CD4-positive, alpha-beta T cell treated with Interleukin-2 at 100 ng/mL for 4 hours (primary cell): ENCODE measurements at regions not wholly inside any gene's neighbourhood (a gene's known extent, or its start where the extent isn't known, plus 50 kb on each side); places are given as distances from the start of the nearest gene placed in this dataset.
"Not testable (repeated sequence)": the region's sequence is repeated elsewhere in the genome, so short reads cannot be mapped to it uniquely, and the experiment has no call there.

Source experiments
- DNase-seq: peaks from one replicate; pipeline ENCODE4 v3.0.0-alpha.2; 2020; ENCODE audit warnings: low spot score

DNA sequence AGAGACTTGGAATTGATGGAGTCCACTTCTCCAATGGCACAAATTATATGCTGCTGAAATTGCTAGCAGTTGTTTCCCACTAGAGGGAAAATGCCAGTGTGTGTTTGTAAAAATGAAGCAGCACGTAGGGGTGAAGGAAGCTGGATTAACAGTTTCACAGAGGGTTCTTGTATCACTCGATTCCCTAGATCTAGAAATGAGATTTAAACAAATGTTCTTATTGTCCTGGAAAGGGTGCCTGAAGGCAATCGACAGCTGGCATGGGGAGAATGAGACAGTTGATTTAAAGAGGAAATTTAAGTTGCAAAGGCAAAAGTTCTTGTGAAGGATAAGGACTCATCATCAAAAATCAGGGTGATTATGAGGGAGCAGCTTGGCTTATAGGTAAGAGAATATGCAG lies 234.8 kb upstream of the ARPP21 start:
- DNase-seq = no peak

DNA sequence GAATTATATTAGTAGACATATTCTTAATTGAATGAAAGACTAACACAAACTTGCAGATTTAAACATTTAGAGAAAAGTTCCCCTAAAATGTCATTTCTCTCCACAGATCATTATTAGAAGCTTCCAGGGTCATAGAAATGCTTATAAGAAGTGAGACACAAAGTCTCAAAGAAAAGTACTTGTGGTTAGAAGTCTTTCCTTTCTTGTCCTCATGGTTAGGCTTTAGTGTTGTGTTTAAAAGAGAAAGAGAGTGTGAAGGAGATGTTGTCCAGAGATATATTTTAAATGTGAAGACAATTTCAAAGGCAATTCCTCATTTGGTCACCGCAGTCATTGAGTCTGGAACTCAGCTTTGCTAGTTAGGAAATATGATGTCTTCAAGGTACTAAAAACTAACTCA lies 230.4 kb upstream of the ARPP21 start:
- no peak for DNase-seq

DNA sequence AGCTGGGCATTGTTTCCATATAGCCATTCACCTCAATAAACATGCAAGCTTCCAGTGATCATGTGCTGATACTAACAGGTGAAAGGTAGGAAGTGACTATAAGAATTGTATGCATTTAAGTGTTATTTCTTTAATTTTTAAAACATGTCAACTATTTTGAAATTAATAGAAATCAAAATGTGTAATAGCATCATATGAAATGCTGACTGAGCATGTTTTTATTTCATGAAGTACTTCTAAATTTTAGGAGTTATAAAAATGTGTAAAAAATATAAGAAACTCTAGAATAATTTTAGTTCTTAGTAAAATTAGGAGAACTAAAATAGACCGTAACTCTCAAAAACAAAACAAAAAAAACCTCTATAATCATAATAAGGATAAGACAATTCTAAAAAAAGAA lies 229.3 kb upstream of the ARPP21 start:
- no peak for DNase-seq

DNA sequence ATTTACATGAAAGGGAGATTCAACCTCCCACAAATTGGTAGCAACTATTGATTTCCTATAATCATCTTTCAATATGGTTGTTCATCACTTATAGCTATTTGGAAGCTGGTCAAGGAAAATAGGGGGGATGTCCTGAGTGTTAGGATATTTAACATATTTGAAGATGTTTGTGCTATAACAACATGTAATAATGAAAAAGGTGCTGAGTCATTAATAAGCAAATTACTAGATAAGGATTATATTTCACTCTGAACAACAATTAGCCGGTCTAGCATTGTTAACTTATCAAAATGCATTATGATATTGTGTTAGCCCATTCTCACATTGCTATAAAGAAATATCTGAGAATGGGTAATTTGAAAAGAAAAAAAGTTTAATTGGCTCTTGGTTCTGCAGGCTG lies 225.8 kb upstream of the ARPP21 start:
- DNase-seq = no peak

DNA sequence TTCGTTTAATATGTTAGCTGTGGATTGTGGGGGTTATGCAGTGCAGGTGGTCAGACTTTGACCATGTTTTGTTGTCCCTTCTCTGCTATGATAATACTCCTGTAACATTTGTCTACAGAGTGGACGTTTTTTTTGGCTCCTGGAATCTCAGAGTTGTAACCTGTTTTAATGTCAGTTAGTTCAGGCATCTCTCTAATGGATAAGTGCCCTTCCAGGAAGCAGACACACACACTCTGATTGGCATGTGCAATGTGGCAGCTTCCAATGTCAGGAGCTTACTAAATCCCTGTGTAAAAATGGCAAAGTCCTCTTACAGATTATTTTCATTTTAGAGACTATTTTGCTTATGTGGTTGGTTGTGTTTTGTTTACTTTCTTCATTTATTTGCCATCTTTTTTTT lies 222.2 kb upstream of the ARPP21 start:
- DNase-seq = no peak

DNA sequence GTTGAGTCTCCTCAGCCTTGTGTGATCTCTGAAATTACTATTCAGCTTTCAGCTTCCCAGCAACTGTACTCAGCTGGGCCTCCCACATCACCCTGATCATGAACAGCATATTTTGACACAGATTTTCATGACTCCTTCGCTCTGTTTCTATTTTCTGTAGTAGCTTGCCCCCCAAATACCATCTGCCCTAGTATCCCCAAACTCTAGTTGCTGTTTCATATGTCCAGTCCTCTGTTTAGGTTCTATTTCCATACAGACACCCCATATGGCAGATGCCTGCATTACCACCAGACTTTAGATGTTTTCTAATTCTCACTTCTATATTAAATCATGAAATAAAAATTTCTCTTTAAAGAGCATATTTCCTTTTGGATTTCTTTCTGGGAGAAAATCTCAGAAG lies 217.2 kb upstream of the ARPP21 start:
- DNase-seq = no peak

DNA sequence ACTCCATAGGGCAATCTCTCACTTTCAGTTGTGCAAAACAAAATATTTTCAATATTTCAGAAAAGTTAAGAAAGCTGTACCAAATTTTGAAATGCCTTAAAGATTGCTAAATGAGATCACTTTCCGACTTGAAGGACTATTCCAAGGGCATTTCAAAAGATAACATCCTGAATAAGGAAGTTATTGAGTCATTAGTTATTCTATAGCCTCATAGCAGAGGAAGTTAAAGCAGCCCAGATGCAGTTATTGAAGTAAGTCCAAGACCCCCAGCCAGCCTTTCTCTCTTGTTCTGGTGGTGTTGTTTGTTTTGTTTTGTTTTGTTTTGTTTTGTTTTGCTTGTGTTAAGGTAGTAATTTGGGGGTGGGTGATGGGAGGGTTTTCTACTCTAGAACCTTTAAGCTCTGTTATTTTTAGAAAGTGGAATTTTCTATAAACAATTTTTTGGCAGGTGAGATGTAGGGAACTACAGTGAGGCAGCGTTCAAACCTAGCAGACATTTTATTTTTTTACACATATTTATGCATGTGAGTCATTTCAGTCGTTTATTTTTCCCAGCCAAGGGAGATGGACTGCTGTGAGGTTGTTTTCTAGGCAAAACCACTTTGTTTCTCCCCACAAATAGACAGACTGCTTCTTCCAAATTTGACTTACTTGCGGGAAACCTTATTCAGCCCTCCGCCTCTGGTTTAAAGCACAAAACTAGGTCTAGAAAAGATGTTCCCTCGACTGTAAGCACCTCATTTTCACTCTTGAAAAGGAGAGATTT lies 216.3 kb upstream of the ARPP21 start:
- no peak for DNase-seq

DNA sequence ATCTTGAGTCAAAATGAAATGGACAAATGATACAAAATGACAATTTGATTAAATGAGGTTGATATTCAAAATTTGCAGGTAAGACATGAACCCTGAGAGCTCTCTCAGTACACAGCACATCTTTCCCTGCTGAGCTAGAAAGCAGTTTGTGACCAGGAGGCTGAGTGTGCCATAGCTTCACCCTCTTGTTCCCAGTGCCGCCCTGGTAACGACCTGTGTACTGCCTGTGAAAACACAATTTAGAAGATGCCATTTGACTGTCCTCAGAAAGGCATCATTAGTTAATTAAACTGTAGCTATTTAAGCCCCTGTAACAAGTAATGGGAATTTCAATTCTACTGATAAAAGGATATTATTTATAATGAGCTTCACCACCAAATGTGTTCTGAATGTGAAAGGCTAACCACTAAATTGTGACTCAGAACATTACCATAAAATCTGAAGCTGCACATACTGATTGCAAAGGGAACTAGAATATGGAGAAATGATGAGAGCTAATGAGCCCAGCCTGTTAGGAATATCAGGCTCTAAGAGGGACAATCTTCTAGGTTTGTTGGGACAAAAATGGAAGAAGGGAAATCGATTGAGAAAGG lies 212.9 kb upstream of the ARPP21 start:
- no peak for DNase-seq

DNA sequence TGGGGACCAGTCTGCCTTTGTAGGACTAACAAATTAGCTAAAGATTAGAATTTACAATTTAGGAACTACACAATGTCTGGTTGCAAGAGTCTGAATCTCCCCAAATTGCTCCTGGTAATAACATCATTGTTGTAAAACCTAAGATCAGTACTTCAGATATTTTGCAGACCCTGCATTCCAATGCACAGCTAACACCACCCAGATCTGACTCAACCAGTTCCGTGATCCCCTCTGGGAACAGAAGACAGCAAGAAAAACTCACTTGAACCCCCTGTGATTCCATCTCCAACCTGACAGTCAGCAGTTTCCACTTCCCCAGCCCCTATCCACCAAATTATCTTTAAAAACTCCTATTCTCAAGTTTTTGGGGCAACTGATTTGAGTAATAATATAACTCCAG lies 201.9 kb upstream of the ARPP21 start:
- DNase-seq = no peak

DNA sequence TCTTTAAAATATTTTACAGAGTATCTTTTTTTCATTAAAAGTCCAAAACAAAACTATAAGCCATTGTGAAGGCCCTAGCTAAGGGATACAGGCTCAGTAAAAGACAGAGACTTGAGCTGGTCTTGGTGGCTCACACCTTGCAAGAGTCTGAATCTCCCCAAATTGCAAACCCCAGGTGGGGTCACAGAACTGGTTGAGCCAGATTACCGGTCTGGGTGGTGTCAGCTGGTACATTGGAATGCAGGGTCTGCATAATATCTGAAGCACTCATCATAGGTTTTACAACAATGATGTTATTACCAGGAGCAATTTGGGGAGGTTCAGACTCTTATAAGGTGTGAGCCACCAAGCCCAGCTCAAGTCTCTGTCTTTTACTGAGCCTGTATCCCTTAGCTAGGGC lies 201.2 kb upstream of the ARPP21 start:
- no peak for DNase-seq

DNA sequence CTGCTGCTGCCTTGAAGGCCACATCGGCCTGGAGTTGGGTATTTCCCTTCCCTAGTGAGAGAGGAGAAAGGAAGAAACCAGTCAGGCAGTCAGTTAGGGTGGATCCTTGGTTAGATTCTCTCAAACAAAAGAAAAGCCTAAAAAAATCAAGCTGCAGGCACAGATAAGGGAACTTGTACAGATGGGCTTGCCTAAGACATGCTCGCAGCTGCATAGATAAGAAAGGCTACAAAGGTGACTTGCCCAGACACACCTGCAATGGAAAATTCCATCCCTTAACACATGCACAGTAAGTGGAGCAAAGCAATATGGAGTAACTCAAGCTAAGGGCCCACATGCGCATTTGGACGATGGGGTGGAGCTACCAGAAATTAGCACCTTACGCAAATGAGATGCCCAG lies 199.7 kb upstream of the ARPP21 start:
- DNase-seq = no peak

DNA sequence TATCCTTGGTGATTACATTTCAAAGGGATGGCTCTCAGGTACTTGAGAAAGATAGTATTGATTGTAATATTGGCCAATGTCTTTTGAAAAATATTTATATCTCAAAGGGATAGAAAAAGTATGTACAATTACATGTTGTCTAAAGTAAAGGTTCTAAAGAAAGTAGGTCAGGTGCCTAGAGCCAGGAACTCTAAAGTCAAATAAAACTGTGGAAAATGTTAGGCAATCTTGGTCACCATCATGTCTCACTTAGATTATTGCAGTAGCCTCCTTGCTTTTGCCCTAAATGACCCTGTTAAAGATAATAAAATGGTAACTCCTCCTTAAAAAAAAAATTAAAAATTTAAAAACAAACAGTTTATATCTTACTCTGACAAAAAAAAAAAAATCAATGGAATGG lies 198.5 kb upstream of the ARPP21 start:
- DNase-seq = no peak

DNA sequence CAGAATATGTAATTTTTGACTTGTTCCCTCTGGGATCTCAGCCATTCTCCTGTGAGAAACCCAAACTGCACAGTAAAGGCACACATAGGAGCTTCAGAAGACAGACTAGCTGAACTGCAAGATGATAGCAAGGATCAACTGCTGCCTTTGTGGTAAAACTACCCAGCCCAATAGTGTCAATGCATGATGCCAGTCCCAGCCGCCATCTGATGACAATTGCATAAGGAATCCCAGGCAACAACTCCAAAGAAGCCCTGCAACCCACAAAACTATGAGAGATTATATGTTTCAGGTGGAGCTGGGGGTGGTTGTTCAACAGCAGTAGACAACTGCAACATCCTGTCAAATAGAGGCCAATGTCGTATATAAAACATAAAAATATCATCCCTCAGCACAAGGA lies 192.4 kb upstream of the ARPP21 start:
- DNase-seq = no peak

DNA sequence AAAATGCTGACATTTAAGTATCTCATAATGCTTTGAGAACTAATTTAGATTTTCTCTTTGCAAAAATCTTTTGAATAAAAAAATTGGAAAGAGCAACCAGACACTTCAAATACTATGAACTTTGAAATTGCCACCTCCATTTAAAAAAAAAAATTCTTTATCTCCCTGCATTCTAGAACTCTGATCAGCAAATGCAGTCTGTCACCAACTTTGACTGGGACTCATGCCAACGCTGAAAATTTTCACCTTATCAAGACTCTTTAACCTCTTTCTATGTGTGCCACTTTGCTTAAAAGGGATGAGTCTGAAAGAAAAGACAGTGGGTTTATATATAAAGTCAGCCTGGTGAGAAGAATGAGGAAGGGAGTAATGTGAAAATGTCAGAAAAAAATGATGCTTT lies 191.2 kb upstream of the ARPP21 start:
- DNase-seq = no peak

DNA sequence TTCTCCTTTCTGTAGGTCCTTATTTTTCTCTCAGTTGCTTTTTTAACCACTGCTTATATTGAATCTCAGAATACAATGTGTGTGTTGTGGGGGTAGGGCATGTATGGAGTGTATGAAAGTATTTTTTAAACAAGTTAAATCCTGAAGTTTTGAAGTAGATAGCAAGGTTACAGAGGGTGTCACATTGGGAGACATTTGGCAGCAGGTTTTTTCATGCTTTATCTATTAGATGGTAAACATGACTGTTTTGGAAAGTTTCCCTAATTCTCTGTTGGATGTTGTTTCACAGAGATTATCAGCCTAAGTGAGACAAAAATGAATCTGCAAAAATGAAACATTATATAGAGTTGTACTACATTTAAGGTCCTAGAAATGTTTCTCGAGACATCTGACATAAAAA lies 190.6 kb upstream of the ARPP21 start:
- DNase-seq = no peak

DNA sequence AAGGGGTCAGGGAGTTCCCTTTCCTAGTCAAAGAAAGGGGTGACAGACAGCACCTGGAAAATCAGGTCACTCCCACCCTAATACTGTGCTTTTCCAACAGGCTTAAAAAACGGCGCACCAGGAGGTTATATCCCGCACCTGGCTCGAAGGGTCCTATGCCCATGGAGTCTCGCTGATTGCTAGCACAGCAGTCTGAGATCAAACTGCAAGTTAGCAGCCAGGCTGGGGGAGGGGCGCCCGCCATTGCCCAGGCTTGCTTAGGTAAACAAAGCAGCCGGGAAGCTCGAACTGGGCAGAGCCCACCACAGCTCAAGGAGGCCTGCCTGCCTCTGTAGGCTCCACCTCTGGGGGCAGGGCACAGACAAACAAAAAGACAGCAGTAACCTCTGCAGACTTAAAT lies 184.5 kb upstream of the ARPP21 start:
- DNase-seq = not testable (repeated sequence)

DNA sequence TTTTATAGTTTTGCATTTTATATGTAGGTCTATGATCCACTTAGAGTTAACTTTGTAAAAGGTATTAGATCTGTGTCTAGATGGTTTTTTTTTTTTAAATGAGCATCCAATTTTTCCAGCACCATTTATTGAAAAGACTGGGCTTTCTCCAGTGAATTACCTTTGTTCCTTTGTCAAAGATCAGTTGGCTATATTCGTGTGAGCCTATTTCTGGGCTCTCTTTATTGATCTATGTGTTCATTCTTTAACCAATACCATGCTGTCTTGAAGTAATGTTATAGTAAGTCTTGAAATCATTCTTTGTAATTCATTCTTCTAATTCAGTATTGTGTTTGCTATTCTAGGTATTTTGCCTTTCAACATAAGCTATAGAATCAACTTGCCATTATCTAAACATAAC lies 165.4 kb upstream of the ARPP21 start:
- no peak for DNase-seq

DNA sequence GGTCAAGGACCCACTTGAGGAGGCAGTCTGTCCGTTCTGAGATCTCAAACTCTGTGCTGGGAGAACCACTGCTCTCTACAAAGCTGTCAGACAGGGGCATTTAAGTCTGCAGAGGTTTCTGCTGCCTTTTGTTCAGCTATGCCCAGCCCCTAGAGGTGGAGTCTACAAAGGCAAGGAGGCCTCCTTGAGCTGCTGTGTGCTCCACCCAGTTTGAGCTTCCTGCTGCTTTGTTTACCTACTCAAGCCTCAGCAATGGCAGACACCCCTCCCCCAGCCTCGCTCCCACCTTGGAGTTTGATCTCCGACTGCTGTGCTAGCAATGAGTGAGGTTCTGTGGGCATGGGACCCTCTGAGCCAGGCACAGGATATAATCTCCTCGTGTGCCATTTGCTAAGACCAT lies 156.8 kb upstream of the ARPP21 start:
- DNase-seq = not testable (repeated sequence)

DNA sequence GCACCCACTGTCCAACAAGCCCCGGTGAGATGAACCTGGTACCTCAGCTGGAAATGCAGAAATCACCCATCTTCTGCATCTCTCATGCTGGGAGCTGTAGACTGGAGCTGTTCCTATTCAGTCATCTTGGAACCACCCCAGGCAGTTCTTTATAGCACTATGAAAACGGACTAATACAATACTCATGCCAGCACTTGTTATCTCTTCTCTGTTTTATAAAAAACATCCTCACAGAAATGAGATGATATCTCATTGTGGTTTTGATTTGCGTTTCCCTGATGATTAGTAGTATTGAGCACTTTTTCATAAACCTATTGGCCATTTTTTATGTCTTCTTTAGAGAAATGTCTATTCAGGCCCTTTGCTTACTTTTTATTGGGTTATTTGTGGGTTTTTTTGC lies 156.2 kb upstream of the ARPP21 start:
- no peak for DNase-seq

DNA sequence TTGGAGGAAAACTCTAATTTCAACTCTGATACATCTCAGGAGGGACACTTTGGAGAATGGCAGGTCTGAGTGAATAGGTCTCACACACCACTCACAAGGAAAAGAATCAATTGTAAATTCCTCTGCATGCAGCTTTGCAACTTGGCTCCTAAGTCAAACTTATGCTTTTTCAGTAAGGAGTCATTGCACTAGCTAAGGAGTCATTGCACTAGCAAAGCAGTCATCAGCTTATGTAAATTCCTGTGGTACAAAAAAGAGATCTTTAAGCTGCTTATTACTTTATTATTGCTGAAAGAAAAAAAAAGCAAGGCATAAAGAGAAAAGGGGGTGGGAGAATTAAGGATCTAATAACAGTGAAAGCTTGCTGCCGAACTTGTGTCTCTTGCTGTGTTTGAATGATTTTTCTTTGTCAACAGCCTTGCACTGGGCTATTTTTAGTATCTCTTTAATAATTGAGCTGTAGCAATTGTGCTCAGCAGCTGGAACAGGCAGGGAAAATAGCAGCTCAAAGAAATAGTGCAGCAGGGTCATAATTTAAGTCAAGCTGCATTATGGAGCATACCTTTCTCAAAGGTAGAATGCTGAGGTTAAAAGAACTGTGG lies 154.3 kb upstream of the ARPP21 start:
- DNase-seq = no peak

DNA sequence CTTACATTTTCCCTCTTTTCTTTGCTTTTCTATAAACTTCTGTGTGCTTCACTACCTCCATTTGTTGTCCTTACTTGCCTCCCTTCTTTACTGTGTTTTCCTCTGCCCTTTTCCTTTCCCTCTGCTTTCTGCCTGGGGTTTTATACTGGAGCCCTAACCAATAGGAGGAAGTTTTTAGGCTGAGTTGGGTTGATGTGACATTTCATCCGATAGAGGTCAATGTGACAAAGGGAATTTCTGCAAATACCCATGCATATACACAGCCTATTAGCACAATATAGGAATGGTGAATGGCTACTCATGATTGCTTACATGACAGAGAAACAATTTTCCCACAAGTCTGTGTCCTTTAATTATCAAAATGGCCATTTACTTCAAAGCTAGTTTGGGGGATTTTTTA lies 153.0 kb upstream of the ARPP21 start:
- DNase-seq = no peak

DNA sequence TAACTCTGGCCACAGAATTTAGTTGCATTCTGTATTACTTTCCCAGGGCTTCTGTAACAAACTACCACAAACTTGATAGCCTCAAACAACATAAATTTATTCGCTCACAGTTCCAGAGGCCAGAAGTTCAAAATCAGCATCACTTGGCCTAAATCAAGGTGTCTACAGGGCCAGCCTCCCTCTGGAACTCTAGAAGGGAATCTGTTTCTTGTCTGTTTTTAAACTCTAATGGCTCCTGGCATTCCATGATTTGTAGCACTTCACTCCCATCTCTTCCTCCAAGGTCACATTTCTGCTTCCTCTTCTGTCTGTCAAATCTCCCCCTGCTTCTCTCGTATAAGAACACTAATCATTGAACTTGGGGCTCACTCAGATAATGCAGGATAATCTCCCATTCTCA lies 151.9 kb upstream of the ARPP21 start:
- DNase-seq = no peak

DNA sequence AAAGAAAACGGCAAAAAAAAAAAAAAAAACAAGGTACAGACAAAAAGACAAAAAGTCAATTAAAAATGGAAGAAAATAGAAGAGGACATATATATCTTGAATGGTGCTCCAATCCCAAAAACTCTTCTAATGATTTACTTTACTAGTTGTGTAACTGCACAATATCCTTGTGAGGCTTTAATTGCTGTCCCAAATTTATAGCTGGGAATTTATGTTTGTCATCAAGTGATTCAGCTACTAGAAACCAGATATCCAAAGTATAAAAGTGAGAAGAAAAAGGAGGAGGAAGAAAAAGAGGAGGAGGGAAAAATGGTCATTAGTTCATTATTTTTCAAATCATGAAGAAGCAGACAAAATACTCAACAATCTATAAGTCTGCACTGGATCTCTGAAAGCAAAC lies 150.8 kb upstream of the ARPP21 start:
- no peak for DNase-seq

DNA sequence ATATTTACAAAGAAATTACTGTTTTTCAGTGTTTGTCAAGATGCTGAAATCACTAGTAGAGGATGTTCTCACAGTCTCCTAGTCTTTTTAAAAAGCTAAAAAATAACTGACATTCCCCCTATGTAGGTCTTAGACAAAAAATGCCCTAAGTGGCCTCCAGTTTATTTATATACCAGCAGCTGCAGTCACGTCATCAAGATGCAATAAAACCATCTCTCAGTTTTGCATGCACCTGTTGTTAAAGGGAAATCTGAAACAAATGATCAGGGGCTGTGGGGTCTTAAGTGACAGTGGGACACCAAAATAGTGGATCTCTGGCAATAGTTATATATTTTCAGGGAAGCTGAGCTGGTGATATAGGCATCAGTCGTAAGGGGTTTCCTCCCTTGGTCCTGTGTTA lies 146.5 kb upstream of the ARPP21 start:
- DNase-seq = no peak
